ENCODE measurements at regions not wholly inside any gene's neighbourhood (a gene's known extent, or its start where the extent isn't known, plus 50 kb on each side); places are given as distances from the start of the nearest gene placed in this dataset.

DNA sequence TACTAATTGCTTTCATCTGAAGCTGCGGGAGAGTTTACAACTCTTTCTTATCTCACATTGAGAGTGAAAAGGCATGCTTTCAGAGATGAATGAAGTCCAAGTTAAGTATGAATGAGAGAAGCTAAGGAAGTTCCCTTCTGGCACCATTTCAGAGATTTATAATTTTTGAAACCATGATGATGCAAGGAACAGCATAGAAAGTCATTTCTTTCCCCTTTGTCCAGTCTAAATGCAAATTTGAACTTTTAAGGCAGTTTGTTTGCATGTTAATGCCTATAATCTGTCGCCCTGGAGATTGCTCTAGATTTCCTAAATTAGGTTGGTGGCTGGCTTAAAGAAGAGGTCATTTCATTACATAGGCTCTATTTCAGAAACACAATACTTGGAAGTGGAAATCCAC is 594.8 kb upstream of the GOT2 start:
- TF ChIP-seq POLR2A (IDR thresholded peaks at IDR 0.05) = no peak
- no peak for TF ChIP-seq CTCF (IDR thresholded peaks at IDR 0.05)
- H3K36me3 ChIP-seq = no peaks in the 10 kb centered on the region
- DNase-seq = no peak
- no peak overlapping the region for H3K4me3 ChIP-seq
- no peaks in the 10 kb centered on the region for H3K9me3 ChIP-seq
- H3K27me3 ChIP-seq = no peaks in the 10 kb centered on the region
- intact Hi-C loops (cut with DNase I; ENCODE audit: low total_unique reads) = no loop called here
- no peaks in the 10 kb centered on the region for H3K4me1 ChIP-seq
- H3K27ac ChIP-seq = no peak overlapping the region

DNA sequence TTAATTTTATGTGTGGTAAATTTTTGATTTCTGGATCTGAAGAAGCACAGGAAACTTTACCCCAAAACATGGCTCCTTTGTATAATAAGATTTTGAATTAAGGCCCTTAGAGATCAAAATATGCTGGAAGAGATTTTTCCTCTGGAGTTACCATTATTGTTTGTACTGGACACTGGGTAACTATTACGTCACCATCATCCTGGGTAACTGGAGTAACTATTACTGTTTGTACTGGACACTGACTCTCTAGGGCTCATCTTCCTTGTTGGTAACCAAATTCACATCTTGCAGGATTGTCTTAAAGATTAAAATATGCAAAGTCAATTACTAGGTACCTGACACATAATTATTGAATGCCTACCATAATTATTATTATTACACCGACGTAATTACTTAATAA is 593.8 kb upstream of the GOT2 start:
- TF ChIP-seq CTCF (IDR thresholded peaks at IDR 0.05) (no peak), POLR2A (IDR thresholded peaks at IDR 0.05) (no peak)
- no peaks in the 10 kb centered on the region for H3K36me3 ChIP-seq
- no peaks in the 10 kb centered on the region for H3K27me3 ChIP-seq
- no peak for DNase-seq
- H3K4me1 ChIP-seq = no peaks in the 10 kb centered on the region
- H3K4me3 ChIP-seq = no peak overlapping the region
- H3K9me3 ChIP-seq = no peaks in the 10 kb centered on the region
- H3K27ac ChIP-seq = no peak overlapping the region
- intact Hi-C loops (cut with DNase I; ENCODE audit: low total_unique reads) = no loop called here

- Histone ChIP-seq H3K9me3 (no peaks in the 10 kb centered on the region), H3K4me3 (no peak overlapping the region), H3K36me3 (no peaks in the 10 kb centered on the region), H3K27ac (no peak overlapping the region), H3K4me1 (no peaks in the 10 kb centered on the region), H3K27me3 (no peaks in the 10 kb centered on the region)
- TF ChIP-seq POLR2A (IDR thresholded peaks at IDR 0.05) (no peak), CTCF (IDR thresholded peaks at IDR 0.05) (no peak)
- DNase-seq = no peak
- intact Hi-C loops (cut with DNase I; ENCODE audit: low total_unique reads) = no loop called here
Observed at GRCh38 chr16:59326955-59327354, 592.8 kb upstream of the GOT2 start.

DNA sequence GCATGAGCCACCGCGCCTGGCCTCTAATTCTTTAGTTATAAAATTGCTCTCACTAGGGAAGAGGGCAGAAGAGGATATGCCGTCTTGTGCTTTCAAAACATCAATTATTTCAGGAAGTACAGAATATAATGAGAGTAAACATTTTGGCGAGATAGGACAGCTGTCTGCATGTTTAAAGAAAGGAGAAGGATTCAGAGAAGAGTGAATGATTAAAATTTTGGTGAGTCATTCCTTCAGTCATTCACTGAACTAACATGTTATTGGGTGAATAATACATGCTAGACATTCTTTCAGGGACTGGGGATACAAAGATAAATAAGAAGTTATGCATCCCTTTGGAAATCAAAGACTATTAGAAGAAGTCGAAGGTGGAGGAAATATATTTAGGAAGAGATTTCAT is 590.3 kb upstream of the GOT2 start:
- intact Hi-C loops (cut with DNase I; ENCODE audit: low total_unique reads) = no loop called here
- no peaks in the 10 kb centered on the region for H3K4me1 ChIP-seq
- TF ChIP-seq POLR2A (IDR thresholded peaks at IDR 0.05) = no peak
- no peak for TF ChIP-seq CTCF (IDR thresholded peaks at IDR 0.05)
- no peaks in the 10 kb centered on the region for H3K36me3 ChIP-seq
- H3K9me3 ChIP-seq = no peaks in the 10 kb centered on the region
- no peak overlapping the region for H3K27ac ChIP-seq
- DNase-seq = no peak
- H3K27me3 ChIP-seq = no peaks in the 10 kb centered on the region
- no peak overlapping the region for H3K4me3 ChIP-seq

DNA sequence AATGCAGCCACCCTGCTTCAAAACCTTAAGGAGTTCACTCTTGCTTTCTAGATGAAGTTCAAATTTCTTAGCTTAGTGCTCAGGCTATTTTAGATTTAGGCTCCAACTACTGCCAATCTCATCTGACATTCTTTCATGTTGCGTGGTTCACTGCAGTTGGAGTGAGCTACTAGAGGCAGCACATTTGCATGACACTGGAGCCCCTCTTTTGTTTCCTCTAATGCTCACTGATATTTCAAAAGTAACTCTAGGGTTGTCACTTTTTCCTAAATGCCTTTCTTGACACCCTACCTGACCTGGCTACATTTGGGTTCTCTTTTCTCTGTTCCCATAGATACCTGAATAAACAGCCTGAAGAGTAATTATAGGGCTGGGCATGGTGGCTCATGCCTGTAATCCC is 586.5 kb upstream of the GOT2 start:
- H3K9me3 ChIP-seq = no peaks in the 10 kb centered on the region
- H3K4me3 ChIP-seq = no peak overlapping the region
- H3K36me3 ChIP-seq = no peaks in the 10 kb centered on the region
- no peak overlapping the region for H3K27ac ChIP-seq
- TF ChIP-seq CTCF (IDR thresholded peaks at IDR 0.05) (no peak), POLR2A (IDR thresholded peaks at IDR 0.05) (no peak)
- no peak for DNase-seq
- no peaks in the 10 kb centered on the region for H3K27me3 ChIP-seq
- no peaks in the 10 kb centered on the region for H3K4me1 ChIP-seq
- intact Hi-C loops (cut with DNase I; ENCODE audit: low total_unique reads) = no loop called here

All from uterus (tissue), 3 donors.